ENCODE measurements at regions not wholly inside any gene's neighbourhood (a gene's known extent, or its start where the extent isn't known, plus 50 kb on each side); places are given as distances from the start of the nearest gene placed in this dataset.

DNA sequence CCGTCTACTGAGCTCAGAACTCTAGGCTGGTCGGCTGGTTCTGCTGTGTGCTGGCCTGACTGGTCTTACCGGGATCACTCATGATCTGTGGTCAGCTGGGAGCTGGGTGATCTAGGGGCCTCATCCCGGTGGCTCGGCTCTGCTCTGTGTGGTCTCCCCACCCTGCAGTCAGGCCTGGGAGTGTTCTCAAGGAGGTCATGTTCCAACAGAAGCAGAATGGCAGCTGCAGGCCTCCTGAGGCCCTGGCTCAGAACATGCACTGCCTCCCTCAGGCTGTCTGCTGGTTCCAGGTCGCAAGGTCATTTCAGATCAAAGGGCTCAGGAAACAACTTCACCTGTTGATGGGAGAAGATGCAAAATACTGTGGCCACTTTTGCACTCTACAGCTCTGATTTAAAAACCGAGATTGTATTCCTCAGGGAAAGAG lies 81.1 kb upstream of the RFX8 start:
- no peak for DNase-seq (ENCODE audit: low spot score)

DNA sequence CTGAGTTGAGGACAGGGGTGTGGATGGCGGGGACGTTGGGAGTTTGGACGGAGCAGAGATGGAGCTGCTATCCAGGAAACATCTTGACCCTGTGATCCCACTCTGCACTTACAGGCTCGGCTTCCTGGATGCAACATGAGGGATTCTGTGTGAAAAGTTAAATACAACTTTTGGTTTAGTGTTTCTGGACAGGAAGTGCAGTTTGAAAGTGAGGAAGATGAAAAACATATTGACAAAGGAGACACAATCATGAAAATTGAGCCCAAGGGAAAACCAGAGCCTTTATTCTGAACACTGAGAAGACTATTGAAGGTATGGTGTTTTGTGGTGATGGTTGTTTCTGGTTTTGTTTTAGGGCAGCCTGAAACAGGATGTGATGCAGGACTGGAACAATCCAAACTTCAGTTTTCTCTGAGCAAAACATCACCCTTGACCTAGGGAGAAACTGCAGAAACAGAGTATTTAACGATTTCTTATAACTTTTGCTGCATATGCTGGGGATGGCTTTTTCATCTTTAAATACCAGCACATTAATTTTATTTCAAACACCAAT lies 76.5 kb upstream of the RFX8 start:
- no peak for DNase-seq (ENCODE audit: low spot score)

DNA sequence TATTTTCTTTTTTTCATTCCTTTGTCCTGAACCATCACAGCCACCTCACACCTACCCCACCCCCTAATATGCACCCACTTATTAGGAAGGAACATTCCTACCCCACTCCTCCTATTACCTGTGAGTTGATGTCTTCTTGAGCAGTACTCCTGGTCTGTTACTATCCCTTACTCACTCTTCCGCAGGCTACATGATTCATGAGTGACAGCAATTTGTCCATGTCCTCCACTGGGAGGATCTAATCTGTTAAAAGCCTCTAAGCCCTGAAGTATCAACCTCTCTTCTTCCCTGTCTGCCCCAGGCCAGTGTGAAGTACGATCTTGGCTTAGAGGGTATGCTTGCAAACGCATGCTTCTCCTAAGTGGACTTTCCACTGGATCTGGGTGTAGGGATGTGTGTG lies 75.6 kb upstream of the RFX8 start:
- no peak for DNase-seq (ENCODE audit: low spot score)

DNA sequence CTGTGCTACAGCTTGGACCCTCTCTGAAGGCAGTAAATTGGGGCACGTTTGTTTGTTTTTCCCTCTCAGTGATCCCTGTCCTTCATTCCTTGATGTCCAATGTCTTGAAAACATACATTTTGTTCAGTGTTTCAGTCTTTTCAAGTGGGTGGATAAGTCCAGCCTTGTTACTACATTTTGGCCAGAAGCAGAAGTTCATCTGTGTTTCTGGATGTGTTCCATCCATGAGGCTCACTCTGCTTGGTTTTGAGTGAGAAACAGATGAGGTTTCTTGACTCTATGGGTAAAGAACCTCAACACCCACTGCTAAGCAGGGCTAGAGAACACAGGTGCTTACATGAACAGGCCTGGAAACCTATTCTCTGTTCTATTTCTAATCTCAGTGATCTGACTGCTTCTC lies 74.5 kb upstream of the RFX8 start:
- no peak for DNase-seq (ENCODE audit: low spot score)

DNA sequence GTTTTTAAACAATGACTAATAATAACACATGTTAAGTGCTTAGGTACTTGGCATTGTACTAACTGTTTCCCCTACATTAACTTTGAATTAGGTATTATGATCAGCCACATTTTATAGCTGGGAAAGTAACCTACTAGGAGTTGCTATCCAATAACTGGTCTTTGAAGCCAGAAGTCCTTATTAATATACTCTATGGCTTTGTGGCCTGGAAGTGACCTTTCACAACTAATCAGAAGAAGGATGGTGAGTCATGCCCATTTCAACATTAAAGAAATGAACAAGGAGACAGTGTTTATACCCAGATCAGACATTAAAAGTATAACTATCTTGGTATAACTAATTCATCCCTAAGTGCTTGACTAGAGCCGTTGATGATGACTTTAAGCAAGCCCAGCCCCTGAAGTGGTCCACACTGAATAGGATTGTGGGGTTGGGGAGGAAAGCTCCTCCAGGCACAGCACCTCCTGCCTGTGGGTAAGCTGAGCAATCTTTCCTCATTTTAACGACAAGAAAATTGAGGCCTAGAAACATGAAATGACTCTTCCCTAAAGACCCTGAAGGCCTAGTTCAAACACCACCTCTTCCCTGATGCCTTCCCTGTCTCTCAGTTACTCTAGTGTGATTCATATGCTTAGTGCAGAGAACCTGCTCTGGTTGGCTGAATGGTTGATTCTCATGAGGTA lies 71.6 kb upstream of the RFX8 start:
- no peak for DNase-seq (ENCODE audit: low spot score)

DNA sequence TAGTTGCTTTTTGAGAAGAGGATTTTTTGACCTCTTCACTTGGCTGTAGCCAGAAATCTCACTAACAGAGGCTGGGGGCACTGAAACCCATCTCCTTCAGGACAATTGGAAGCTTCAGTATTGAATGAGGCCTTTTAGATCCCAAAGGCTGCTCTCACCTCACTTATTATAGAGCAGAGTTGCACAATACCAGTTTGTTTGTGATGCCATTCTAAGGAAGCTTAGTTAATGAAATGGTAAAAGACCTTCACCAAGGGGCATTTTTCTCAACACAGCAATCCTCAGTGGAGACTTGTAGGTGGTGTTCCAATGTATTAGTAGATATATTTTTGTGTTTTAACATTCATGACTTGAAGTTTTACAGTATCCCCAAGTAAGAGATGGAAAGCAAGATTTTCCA lies 71.0 kb upstream of the RFX8 start:
- DNase-seq (ENCODE audit: low spot score) = no peak

DNA sequence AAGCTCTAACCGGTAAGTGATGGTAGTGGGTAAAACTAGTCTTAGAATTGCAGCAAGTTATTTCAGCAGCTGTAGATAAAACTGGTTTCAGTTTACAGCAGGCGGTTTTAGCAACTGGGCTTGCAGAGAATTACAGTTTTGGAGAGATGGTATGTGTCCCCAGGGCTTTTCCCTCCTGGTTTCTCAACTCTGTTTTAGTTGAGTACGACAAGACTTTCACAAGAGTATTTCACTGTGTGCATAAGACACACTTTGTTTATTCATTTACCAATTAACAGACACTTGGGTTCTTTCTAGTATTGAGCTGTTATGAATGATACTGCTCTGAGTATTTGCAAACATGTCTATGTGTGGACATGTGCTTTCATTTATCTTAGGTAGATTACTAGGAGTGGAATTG lies 65.6 kb upstream of the RFX8 start:
- DNase-seq (ENCODE audit: low spot score) = no peak

DNA sequence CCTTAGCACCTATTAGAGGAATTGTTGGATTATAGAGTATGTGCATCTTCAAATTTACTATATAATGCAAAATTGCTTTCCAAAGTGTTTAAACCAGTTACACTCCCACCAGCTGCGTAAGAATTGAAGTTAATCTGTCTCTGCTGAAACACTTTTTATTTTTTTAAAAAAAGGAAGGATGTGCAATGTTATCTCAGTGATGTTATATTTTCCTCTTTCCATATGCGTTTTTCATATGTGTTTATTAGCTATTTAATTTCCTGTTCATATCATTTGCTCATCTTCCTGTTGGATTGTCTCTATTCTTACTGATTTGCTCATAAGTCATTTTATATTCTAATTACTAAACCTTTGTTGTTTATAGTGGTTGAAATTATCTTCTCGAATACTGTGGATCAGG lies 63.2 kb upstream of the RFX8 start:
- no peak for DNase-seq (ENCODE audit: low spot score)

- no peak for DNase-seq (ENCODE audit: low spot score)
Measured at GRCh38 chr2:101534149-101534611, 59.3 kb upstream of the RFX8 start.

- no peak for DNase-seq (ENCODE audit: low spot score)
Measured at GRCh38 chr2:101533561-101534148, 58.7 kb upstream of the RFX8 start.

- no peak for DNase-seq (ENCODE audit: low spot score)
Measured at GRCh38 chr2:101528501-101528900, 53.6 kb upstream of the RFX8 start.

- no peak for DNase-seq (ENCODE audit: low spot score)
Measured at GRCh38 chr2:101524806-101525430, 50.0 kb upstream of the RFX8 start.
